H9 (cell line): ENCODE measurements at regions not wholly inside any gene's neighbourhood (a gene's known extent, or its start where the extent isn't known, plus 50 kb on each side); places are given as distances from the start of the nearest gene placed in this dataset.

Experiments
- DNase-seq: peaks from one replicate; pipeline ENCODE4 v3.0.0-alpha.2; 2017
- H2AFZ ChIP-seq: one replicate; pipeline ENCODE4 v1.6.1; 2013; ENCODE audit warnings: mild to moderate bottlenecking, low read length, control low read depth, moderate library complexity
- H2AK5ac ChIP-seq: 2 replicates; pipeline ENCODE4 v1.6.1; 2013; ENCODE audit warnings: low read length, control low read depth, mixed read lengths; ENCODE audit not compliant: insufficient read length
- H2BK120ac ChIP-seq: one replicate; pipeline ENCODE4 v1.6.1; 2013; ENCODE audit warnings: low read depth, mild to moderate bottlenecking, low read length, control low read depth, inconsistent platforms; ENCODE audit not compliant: poor library complexity, severe bottlenecking
- H2BK12ac ChIP-seq: 2 replicates; pipeline ENCODE4 v1.6.1; 2013; ENCODE audit warnings: low read length, control low read depth, mixed read lengths, low read depth; ENCODE audit not compliant: insufficient read length
- H2BK15ac ChIP-seq: 2 replicates; pipeline ENCODE4 v1.6.1; 2013; ENCODE audit warnings: low read depth, low read length, control low read depth
- H2BK20ac ChIP-seq: one replicate; pipeline ENCODE4 v1.6.1; 2013; ENCODE audit warnings: low read depth, mild to moderate bottlenecking, low read length, control low read depth, inconsistent platforms; ENCODE audit not compliant: poor library complexity, severe bottlenecking
- H2BK5ac ChIP-seq: 2 replicates; pipeline ENCODE4 v1.6.1; 2013; ENCODE audit warnings: low read length, control low read depth, mixed read lengths; ENCODE audit not compliant: insufficient read length
- H3K14ac ChIP-seq: 2 replicates; pipeline ENCODE4 v1.6.1; 2013; ENCODE audit warnings: low read length, control low read depth; ENCODE audit not compliant: insufficient read depth
- H3K18ac ChIP-seq: 2 replicates; pipeline ENCODE4 v1.6.1; 2013; ENCODE audit warnings: low read depth, mild to moderate bottlenecking, mixed read lengths, low read length, control low read depth; ENCODE audit not compliant: insufficient read length
- H3K23ac ChIP-seq: 2 replicates; pipeline ENCODE4 v1.6.1; 2013; ENCODE audit warnings: low read length, control low read depth, mixed read lengths, low read depth; ENCODE audit not compliant: insufficient read length
- H3K23me2 ChIP-seq: 2 replicates; pipeline ENCODE4 v1.6.1; 2013; ENCODE audit warnings: low read depth, mild to moderate bottlenecking, mixed read lengths, low read length, control low read depth; ENCODE audit not compliant: insufficient read length, poor library complexity, severe bottlenecking
- H3K27ac ChIP-seq: 2 replicates; pipeline ENCODE4 v1.5.1; 2013; ENCODE audit warnings: low read length, control low read depth, mixed read lengths, low read depth; ENCODE audit not compliant: insufficient read length
- H3K27me3 ChIP-seq: 2 replicates; pipeline ENCODE4 v1.6.1; 2013; ENCODE audit warnings: low read length, control low read depth, inconsistent platforms; ENCODE audit not compliant: insufficient read depth
- H3K4ac ChIP-seq: 2 replicates; pipeline ENCODE4 v1.6.1; 2013; ENCODE audit warnings: low read depth, mild to moderate bottlenecking, control low read depth, inconsistent platforms, low read length, moderate library complexity
- H3K4me1 ChIP-seq: 2 replicates; pipeline ENCODE4 v1.6.1; 2013; ENCODE audit warnings: low read length, control low read depth, inconsistent platforms; ENCODE audit not compliant: insufficient read depth
- H3K4me2 ChIP-seq: 2 replicates; pipeline ENCODE4 v1.6.1; 2013; ENCODE audit warnings: low read length, control low read depth, mixed read lengths; ENCODE audit not compliant: insufficient read length, insufficient read depth
- H3K56ac ChIP-seq: 2 replicates; pipeline ENCODE4 v1.6.1; 2013; ENCODE audit warnings: low read depth, mild to moderate bottlenecking, mixed read lengths, low read length, control low read depth; ENCODE audit not compliant: insufficient read length
- H3K79me1 ChIP-seq: 2 replicates; pipeline ENCODE4 v1.6.1; 2013; ENCODE audit warnings: low read depth, mild to moderate bottlenecking, moderate library complexity, low read length, control low read depth, inconsistent platforms; ENCODE audit not compliant: insufficient read depth, poor library complexity, severe bottlenecking
- H3K79me2 ChIP-seq: 2 replicates; pipeline ENCODE4 v1.6.1; 2013; ENCODE audit warnings: low read length, control low read depth, inconsistent platforms; ENCODE audit not compliant: insufficient read depth
- H3K9ac ChIP-seq: 2 replicates; pipeline ENCODE4 v1.6.1; 2013; ENCODE audit warnings: low read length, control low read depth, mixed read lengths; ENCODE audit not compliant: insufficient read length; ENCODE audit errors: extremely low read depth
- H3K9me3 ChIP-seq: one replicate; pipeline ENCODE4 v1.6.1; 2013; ENCODE audit warnings: low read depth, low read length, inconsistent platforms; ENCODE audit not compliant: control insufficient read depth
- H3T11ph ChIP-seq: one replicate; pipeline ENCODE4 v1.6.1; 2013; ENCODE audit warnings: mild to moderate bottlenecking, low read length, control low read depth, inconsistent platforms
- H4K20me1 ChIP-seq: one replicate; pipeline ENCODE4 v1.6.1; 2013; ENCODE audit not compliant: control insufficient read depth, insufficient read length, insufficient read depth
- H4K5ac ChIP-seq: 2 replicates; pipeline ENCODE4 v1.6.1; 2013; ENCODE audit warnings: low read depth, mild to moderate bottlenecking, mixed read lengths, low read length, control low read depth; ENCODE audit not compliant: insufficient read length
- H4K8ac ChIP-seq: replicated peaks from 2 replicates; pipeline ENCODE4 v1.6.1; 2013; ENCODE audit warnings: low read length, control low read depth, mixed read lengths, low read depth; ENCODE audit not compliant: insufficient read length
- H4K91ac ChIP-seq: 2 replicates; pipeline ENCODE4 v1.6.1; 2013; ENCODE audit warnings: low read depth, mild to moderate bottlenecking, moderate library complexity, mixed read lengths, low read length, control low read depth; ENCODE audit not compliant: insufficient read length
- H3K27ac Mint-ChIP-seq, 3 experiments: 2 replicates in 2 of 3; 3 replicates in 1 of 3; pipeline ENCODE4 v1.8.0; 2020 to 2021; ENCODE audit warnings: mixed read lengths in 3 of 3, mild to moderate bottlenecking in 1 of 3, moderate library complexity in 1 of 3
- H3K27me3 Mint-ChIP-seq: 2 replicates; pipeline ENCODE4 v1.8.0; 2021; ENCODE audit warnings: low read depth, mild to moderate bottlenecking, moderate library complexity, mixed read lengths
- H3K36me3 Mint-ChIP-seq, 3 experiments: 2 replicates in 2 of 3; 3 replicates in 1 of 3; pipeline ENCODE4 v1.8.0; 2020 to 2021; ENCODE audit warnings: low read depth in 3 of 3, mixed read lengths in 3 of 3; ENCODE audit not compliant: insufficient read depth in 1 of 3
- H3K4me1 Mint-ChIP-seq, 2 experiments: 2 replicates each; pipeline ENCODE4 v1.8.0; 2020; ENCODE audit warnings: mixed read lengths in 2 of 2
- H3K4me3 Mint-ChIP-seq, 2 experiments: 2 replicates in 1 of 2; 3 replicates in 1 of 2; pipeline ENCODE4 v1.8.0; 2020 to 2021; ENCODE audit warnings: mild to moderate bottlenecking in 2 of 2, mixed read lengths in 2 of 2, moderate library complexity in 1 of 2
- H3K9me3 Mint-ChIP-seq, 2 experiments: 2 replicates in 1 of 2; 3 replicates in 1 of 2; pipeline ENCODE4 v1.8.0; 2020; ENCODE audit warnings: mild to moderate bottlenecking in 2 of 2, mixed read lengths in 2 of 2, moderate library complexity in 1 of 2
- WGBS: extraction: QIAGEN DNeasy Blood & Tissue Kit; methylation state at CpG from one replicate; pipeline ENCODE4 v1.1.7; 2013; ENCODE audit warnings: missing lambda C conversion rate, low lambda C conversion rate, mixed read lengths; ENCODE audit not compliant: insufficient read length; ENCODE audit errors: extremely low coverage; 5-methylcytosine and 5-hydroxymethylcytosine counted together
- TF ChIP-seq, protein P1 (sequence below): fragments of 200-600 bp; sonication (generic); conservative IDR thresholded peaks from 3 replicates; pipeline ENCODE4 v1.8.0; 2021; ENCODE audit warnings: antibody characterized with exemption, mild to moderate bottlenecking

DNA sequence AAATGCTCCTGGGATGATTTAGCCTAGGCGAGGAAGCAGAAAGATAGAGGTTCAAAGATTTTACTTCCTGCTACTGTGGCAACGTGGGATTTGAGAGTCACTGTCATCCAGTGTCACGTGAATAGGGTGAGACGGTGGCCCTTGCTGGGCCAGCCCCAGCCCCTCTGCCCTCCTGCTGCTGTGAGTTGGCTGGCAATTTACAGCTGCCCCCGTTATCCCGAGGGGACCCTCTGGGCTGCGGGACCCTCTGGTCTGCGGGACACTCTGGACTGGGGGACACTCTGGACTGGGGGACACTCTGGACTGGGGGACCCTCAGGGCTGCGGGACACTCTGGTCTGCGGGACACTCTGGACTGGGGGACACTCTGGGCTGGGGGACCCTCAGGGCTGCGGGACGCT is 765.4 kb downstream of the TRIML1 start:
- no peak overlapping the region; a peak in 1 of 7 replicates for H3K27ac Mint-ChIP-seq
- H2AK5ac ChIP-seq, result no peak overlapping the region
- H3K27ac ChIP-seq, result no peak overlapping the region
- no CpG with 5 or more reads among the region's 12 CpGs for WGBS
- no peak overlapping the region for H2BK5ac ChIP-seq
- no peak overlapping the region for H3K4ac ChIP-seq
- H3K9ac ChIP-seq, result no peak overlapping the region
- H3K4me1 Mint-ChIP-seq, result peaks cover 0 to 4% of the 10 kb centered on the region in 2 experiments; a peak in 1 of 4 replicates
- H3T11ph ChIP-seq, result no peak overlapping the region
- H3K23me2 ChIP-seq, result no peaks in the 10 kb centered on the region
- H3K4me2 ChIP-seq, result no peak overlapping the region
- H2AFZ ChIP-seq, result no peak overlapping the region
- H3K4me1 ChIP-seq, result no peaks in the 10 kb centered on the region
- TF ChIP-seq, protein P1, sequence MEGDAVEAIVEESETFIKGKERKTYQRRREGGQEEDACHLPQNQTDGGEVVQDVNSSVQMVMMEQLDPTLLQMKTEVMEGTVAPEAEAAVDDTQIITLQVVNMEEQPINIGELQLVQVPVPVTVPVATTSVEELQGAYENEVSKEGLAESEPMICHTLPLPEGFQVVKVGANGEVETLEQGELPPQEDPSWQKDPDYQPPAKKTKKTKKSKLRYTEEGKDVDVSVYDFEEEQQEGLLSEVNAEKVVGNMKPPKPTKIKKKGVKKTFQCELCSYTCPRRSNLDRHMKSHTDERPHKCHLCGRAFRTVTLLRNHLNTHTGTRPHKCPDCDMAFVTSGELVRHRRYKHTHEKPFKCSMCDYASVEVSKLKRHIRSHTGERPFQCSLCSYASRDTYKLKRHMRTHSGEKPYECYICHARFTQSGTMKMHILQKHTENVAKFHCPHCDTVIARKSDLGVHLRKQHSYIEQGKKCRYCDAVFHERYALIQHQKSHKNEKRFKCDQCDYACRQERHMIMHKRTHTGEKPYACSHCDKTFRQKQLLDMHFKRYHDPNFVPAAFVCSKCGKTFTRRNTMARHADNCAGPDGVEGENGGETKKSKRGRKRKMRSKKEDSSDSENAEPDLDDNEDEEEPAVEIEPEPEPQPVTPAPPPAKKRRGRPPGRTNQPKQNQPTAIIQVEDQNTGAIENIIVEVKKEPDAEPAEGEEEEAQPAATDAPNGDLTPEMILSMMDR, result no peak
- no peak overlapping the region for H3K56ac ChIP-seq
- H2BK120ac ChIP-seq, result no peak overlapping the region
- no peak overlapping the region for H3K4me3 Mint-ChIP-seq
- H4K8ac ChIP-seq, result no peak overlapping the region
- no peaks in the 10 kb centered on the region for H3K79me1 ChIP-seq
- no peak overlapping the region for H3K18ac ChIP-seq
- peaks cover 9 to 12% of the 10 kb centered on the region in 2 experiments for H3K9me3 Mint-ChIP-seq
- H3K27me3 Mint-ChIP-seq, result no peaks in the 10 kb centered on the region
- H2BK12ac ChIP-seq, result no peak overlapping the region
- H3K36me3 Mint-ChIP-seq, result peaks cover 0 to 16% (median 5%) of the 10 kb centered on the region in 3 experiments; a peak in 4 of 7 replicates
- H4K20me1 ChIP-seq, result no peaks in the 10 kb centered on the region
- no peaks in the 10 kb centered on the region for H3K9me3 ChIP-seq
- no peak overlapping the region for H2BK20ac ChIP-seq
- DNase-seq, result no peak
- no peak overlapping the region for H4K91ac ChIP-seq
- H4K5ac ChIP-seq, result no peak overlapping the region
- H3K27me3 ChIP-seq, result no peaks in the 10 kb centered on the region
- no peaks in the 10 kb centered on the region for H3K79me2 ChIP-seq
- H3K14ac ChIP-seq, result no peak overlapping the region
- no peak overlapping the region for H3K23ac ChIP-seq
- H2BK15ac ChIP-seq, result no peak overlapping the region
